Astrocyte (in vitro differentiated cells and primary cell): ENCODE measurements at regions not wholly inside any gene's neighbourhood (a gene's known extent, or its start where the extent isn't known, plus 50 kb on each side); places are given as distances from the start of the nearest gene placed in this dataset.

Experiments
- DNase-seq: peaks from one replicate; pipeline ENCODE4 v3.0.0-alpha.2; 2010; ENCODE audit warnings: low read depth
- FAIRE-seq: peaks from 2 replicates; lab custom pipeline; 2011; peaks lifted over from hg19 to GRCh38; lab: Jason Lieb, UNC
- H2AFZ ChIP-seq: 2 replicates; pipeline ENCODE4 v1.6.0; 2012; ENCODE audit warnings: low read depth, low read length, inconsistent platforms
- H3K27ac ChIP-seq: 2 replicates; pipeline ENCODE4 v1.5.1; 2011; ENCODE audit warnings: low read depth, low read length, inconsistent platforms
- H3K27me3 ChIP-seq: 2 replicates; pipeline ENCODE4 v1.6.0; 2011; ENCODE audit warnings: low read length, inconsistent platforms; ENCODE audit not compliant: insufficient read depth
- H3K36me3 ChIP-seq: 2 replicates; pipeline ENCODE4 v1.5.1; 2011; ENCODE audit warnings: low read length, inconsistent platforms; ENCODE audit not compliant: insufficient read depth
- H3K4me1 ChIP-seq: 2 replicates; pipeline ENCODE4 v1.5.1; 2011; ENCODE audit warnings: low read length, inconsistent platforms; ENCODE audit not compliant: insufficient read depth
- H3K4me2 ChIP-seq: 2 replicates; pipeline ENCODE4 v1.6.0; 2012; ENCODE audit warnings: low read length, inconsistent platforms
- H3K4me3 ChIP-seq: 2 replicates; pipeline ENCODE4 v1.5.1; 2011; ENCODE audit warnings: low read depth, mild to moderate bottlenecking, low read length, inconsistent platforms; ENCODE audit not compliant: insufficient read depth
- H3K79me2 ChIP-seq: 2 replicates; pipeline ENCODE4 v1.6.0; 2012; ENCODE audit warnings: mild to moderate bottlenecking, low read length, inconsistent platforms; ENCODE audit not compliant: insufficient read depth
- H3K9ac ChIP-seq: 2 replicates; pipeline ENCODE4 v1.6.0; 2012; ENCODE audit warnings: mild to moderate bottlenecking, low read length, inconsistent platforms
- H3K9me3 ChIP-seq: 2 replicates; pipeline ENCODE4 v1.5.1; 2012; ENCODE audit warnings: low read depth, mild to moderate bottlenecking, low read length, inconsistent platforms; ENCODE audit not compliant: insufficient read depth
- H4K20me1 ChIP-seq: 2 replicates; pipeline ENCODE4 v1.6.0; 2012; ENCODE audit warnings: low read length, inconsistent platforms; ENCODE audit not compliant: insufficient read depth
- H3K27ac Mint-ChIP-seq: one replicate; pipeline ENCODE4 v1.8.0; 2021; ENCODE audit warnings: mild to moderate bottlenecking, mixed read lengths; ENCODE audit not compliant: unreplicated experiment
- H3K27me3 Mint-ChIP-seq: one replicate; pipeline ENCODE4 v1.8.0; 2021; ENCODE audit warnings: low read depth, mixed read lengths; ENCODE audit not compliant: unreplicated experiment
- H3K36me3 Mint-ChIP-seq: one replicate; pipeline ENCODE4 v1.8.0; 2021; ENCODE audit warnings: low read depth, mixed read lengths; ENCODE audit not compliant: unreplicated experiment
- H3K4me1 Mint-ChIP-seq: one replicate; pipeline ENCODE4 v1.8.0; 2021; ENCODE audit warnings: low read depth, mixed read lengths; ENCODE audit not compliant: unreplicated experiment
- H3K4me3 Mint-ChIP-seq: one replicate; pipeline ENCODE4 v1.8.0; 2021; ENCODE audit warnings: mild to moderate bottlenecking, moderate library complexity, mixed read lengths; ENCODE audit not compliant: unreplicated experiment
- H3K9me3 Mint-ChIP-seq: one replicate; pipeline ENCODE4 v1.8.0; 2021; ENCODE audit warnings: mild to moderate bottlenecking, mixed read lengths; ENCODE audit not compliant: unreplicated experiment
- EZH2 ChIP-seq: IDR thresholded peaks from 2 replicates; pipeline ENCODE4 v1.6.1; 2012; ENCODE audit warnings: mild to moderate bottlenecking, low read length, inconsistent platforms; ENCODE audit not compliant: insufficient read depth
- TF ChIP-seq, protein P1 (sequence below): IDR thresholded peaks from 2 replicates; pipeline ENCODE4 v1.5.1; 2011; ENCODE audit warnings: low read depth, mild to moderate bottlenecking, inconsistent platforms, low read length, moderate library complexity; ENCODE audit not compliant: insufficient read depth

DNA sequence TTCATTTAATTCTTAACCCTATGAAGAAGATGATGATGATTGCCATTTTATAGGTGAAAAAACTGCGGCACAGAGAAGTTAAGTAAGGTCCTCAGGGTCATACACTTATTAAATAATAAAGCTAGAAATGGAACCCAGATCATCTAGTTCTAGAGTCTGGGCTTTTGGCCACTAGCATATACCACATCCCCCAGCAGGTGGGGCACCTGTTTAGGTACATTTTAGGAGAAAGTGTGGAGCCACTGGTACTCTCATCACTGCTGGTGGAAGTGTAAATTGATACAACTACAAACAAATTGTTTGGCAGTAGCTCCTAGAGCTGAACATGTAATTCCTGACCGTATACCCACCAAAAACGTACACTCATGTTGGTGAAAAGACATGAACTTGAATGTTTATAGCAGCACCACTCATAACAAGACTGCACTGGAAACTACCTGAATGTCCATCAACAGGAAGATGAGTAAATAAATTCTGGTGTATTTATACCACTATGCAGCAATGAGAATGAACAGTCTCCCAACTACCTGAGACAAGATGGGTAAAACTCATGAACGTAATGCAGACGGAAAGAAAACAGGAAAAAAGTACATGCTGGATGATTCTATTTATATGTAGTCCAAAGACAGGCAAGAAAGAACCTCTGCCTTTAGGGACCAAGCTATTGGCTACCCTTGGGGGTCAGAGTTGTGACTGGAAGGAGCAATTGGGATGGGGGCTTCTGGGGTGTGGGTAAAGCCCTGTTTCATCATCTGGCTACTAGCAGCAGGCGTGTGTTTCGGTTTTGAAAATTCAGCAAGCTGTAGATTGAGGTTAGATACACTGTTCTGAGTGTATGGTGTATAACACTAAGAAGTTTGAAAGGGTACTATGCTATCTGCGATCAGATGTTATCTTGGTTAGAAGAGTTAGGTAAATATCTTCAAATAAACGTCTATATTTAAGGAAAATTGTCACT lies 72.3 kb upstream of the ADGRG2 start:
- FAIRE-seq (no peak), DNase-seq (no peak)
- H3K4me3 ChIP-seq: no peak overlapping the region
- Mint-ChIP-seq H3K36me3 (no peaks in the 10 kb centered on the region), H3K27ac (no peak overlapping the region), H3K4me1 (peaks cover 3% of the 10 kb centered on the region), H3K9me3 (no peaks in the 10 kb centered on the region), H3K4me3 (no peak overlapping the region), H3K27me3 (no peaks in the 10 kb centered on the region)
- no peaks in the 10 kb centered on the region for H3K79me2 ChIP-seq
- no peaks in the 10 kb centered on the region for H3K4me1 ChIP-seq
- H3K36me3 ChIP-seq: no peaks in the 10 kb centered on the region
- H2AFZ ChIP-seq: no peak overlapping the region
- no peak overlapping the region for H3K27ac ChIP-seq
- no peak for TF ChIP-seq EZH2
- TF ChIP-seq, protein P1, sequence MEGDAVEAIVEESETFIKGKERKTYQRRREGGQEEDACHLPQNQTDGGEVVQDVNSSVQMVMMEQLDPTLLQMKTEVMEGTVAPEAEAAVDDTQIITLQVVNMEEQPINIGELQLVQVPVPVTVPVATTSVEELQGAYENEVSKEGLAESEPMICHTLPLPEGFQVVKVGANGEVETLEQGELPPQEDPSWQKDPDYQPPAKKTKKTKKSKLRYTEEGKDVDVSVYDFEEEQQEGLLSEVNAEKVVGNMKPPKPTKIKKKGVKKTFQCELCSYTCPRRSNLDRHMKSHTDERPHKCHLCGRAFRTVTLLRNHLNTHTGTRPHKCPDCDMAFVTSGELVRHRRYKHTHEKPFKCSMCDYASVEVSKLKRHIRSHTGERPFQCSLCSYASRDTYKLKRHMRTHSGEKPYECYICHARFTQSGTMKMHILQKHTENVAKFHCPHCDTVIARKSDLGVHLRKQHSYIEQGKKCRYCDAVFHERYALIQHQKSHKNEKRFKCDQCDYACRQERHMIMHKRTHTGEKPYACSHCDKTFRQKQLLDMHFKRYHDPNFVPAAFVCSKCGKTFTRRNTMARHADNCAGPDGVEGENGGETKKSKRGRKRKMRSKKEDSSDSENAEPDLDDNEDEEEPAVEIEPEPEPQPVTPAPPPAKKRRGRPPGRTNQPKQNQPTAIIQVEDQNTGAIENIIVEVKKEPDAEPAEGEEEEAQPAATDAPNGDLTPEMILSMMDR: no peak
- H3K27me3 ChIP-seq: no peaks in the 10 kb centered on the region
- H3K4me2 ChIP-seq: no peak overlapping the region
- H4K20me1 ChIP-seq: no peaks in the 10 kb centered on the region
- H3K9ac ChIP-seq: no peak overlapping the region
- H3K9me3 ChIP-seq: no peaks in the 10 kb centered on the region

DNA sequence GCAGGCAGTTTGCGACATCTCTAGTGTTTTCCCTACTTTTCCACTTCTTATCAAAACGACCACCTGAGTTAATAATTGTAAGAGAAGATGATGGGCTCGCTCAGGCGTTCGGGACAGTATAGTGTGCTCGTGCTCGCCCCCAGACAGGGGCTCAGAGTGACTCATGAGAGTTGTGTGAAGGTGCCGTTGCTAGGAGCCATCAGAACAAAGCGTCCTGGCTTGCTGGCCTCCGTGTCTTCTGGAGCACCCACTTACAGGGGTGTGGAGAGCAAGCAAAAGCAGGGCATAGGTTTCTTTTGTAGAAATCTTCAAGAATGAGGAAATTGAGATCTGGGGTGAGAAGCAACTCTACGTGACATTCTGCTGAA lies 73.0 kb upstream of the ADGRG2 start:
- no peaks in the 10 kb centered on the region for H3K9me3 Mint-ChIP-seq
- Histone ChIP-seq H3K27me3 (no peaks in the 10 kb centered on the region), H4K20me1 (no peaks in the 10 kb centered on the region), H2AFZ (no peak overlapping the region), H3K9ac (no peak overlapping the region), H3K4me3 (no peak overlapping the region), H3K79me2 (no peaks in the 10 kb centered on the region), H3K27ac (no peak overlapping the region), H3K4me2 (no peak overlapping the region), H3K9me3 (no peaks in the 10 kb centered on the region), H3K36me3 (no peaks in the 10 kb centered on the region), H3K4me1 (no peaks in the 10 kb centered on the region)
- H3K27me3 Mint-ChIP-seq: no peaks in the 10 kb centered on the region
- TF ChIP-seq, protein P1: no peak
- no peak for TF ChIP-seq EZH2
- FAIRE-seq (no peak), DNase-seq (no peak)
- H3K36me3 Mint-ChIP-seq: no peaks in the 10 kb centered on the region
- H3K4me1 Mint-ChIP-seq: peaks cover 5% of the 10 kb centered on the region
- no peak overlapping the region for H3K27ac Mint-ChIP-seq
- H3K4me3 Mint-ChIP-seq: no peak overlapping the region

DNA sequence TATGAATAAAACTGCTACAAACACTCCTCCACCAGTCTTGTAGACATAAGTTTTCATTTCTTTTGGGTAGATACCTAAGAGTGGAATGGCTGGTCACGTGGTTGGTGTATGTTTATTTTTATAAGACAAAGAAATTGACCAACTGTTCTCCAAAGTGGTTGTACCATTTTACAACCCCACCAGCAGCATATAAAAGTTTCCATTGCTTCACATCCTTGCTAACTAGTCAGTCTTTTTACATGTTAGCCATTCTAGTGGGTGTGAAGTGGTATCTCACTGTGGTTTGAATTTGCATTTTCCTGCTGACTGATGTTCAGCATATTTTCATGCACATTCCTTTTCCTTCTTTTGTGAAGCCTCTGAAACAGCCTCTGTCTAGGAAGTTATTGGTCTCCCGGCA lies 76.2 kb upstream of the ADGRG2 start:
- no peaks in the 10 kb centered on the region for H3K36me3 ChIP-seq
- Mint-ChIP-seq H3K36me3 (no peaks in the 10 kb centered on the region), H3K4me3 (no peak overlapping the region), H3K9me3 (no peaks in the 10 kb centered on the region), H3K27ac (peak overlapping the region; percentile 72), H3K4me1 (peaks cover 5% of the 10 kb centered on the region), H3K27me3 (no peaks in the 10 kb centered on the region)
- no peaks in the 10 kb centered on the region for H4K20me1 ChIP-seq
- no peaks in the 10 kb centered on the region for H3K27me3 ChIP-seq
- H3K9ac ChIP-seq: no peak overlapping the region
- no peak for TF ChIP-seq EZH2
- TF ChIP-seq, protein P1: no peak
- no peak overlapping the region for H3K27ac ChIP-seq
- no peak overlapping the region for H3K4me2 ChIP-seq
- no peak overlapping the region for H2AFZ ChIP-seq
- H3K9me3 ChIP-seq: no peaks in the 10 kb centered on the region
- no peaks in the 10 kb centered on the region for H3K4me1 ChIP-seq
- no peaks in the 10 kb centered on the region for H3K79me2 ChIP-seq
- no peak overlapping the region for H3K4me3 ChIP-seq
- FAIRE-seq (peak; percentile 5), DNase-seq (peak; percentile 8)
